HG03571 (cell line): ENCODE measurements at regions not wholly inside any gene's neighbourhood (a gene's known extent, or its start where the extent isn't known, plus 50 kb on each side); places are given as distances from the start of the nearest gene placed in this dataset.
A peak's percentile ranks its signal among the peaks of the same experiment; 100 is the strongest.
"Not testable (repeated sequence)": the region's sequence is repeated elsewhere in the genome, so short reads cannot be mapped to it uniquely, and the experiment has no call there.

ENCODE experiments used
- ATAC-seq: cut with Tn5 transposase; IDR thresholded peaks from one replicate; pipeline ENCODE4 v1.9.1; 2021; ENCODE audit not compliant: unreplicated experiment

DNA sequence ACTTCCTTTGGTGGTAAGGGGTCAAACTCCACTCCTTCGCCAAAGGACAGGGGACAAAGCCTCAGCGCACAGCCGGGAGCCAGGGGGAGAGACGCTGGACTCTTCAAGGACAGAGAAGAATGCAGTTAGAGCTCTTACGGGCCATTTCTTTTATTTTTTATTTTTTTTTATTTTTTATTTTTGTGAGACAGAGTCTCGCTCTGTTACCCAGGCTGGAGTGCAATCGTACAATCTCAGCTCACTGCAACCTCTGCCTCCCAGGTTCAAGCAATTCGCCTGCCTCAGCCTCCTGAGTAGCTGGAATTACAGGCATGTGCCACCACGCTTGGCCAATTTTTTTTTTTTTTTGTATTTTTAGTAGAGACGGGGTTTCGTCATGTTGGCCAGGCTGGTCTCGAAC, 93.2 kb upstream of the RPH3AL start, which contains the start of gene RFLNB:
TSS of gene RFLNB (minus strand) at position 101 of the 400 bp plus-strand sequence.
- ATAC-seq, result not testable (repeated sequence)

DNA sequence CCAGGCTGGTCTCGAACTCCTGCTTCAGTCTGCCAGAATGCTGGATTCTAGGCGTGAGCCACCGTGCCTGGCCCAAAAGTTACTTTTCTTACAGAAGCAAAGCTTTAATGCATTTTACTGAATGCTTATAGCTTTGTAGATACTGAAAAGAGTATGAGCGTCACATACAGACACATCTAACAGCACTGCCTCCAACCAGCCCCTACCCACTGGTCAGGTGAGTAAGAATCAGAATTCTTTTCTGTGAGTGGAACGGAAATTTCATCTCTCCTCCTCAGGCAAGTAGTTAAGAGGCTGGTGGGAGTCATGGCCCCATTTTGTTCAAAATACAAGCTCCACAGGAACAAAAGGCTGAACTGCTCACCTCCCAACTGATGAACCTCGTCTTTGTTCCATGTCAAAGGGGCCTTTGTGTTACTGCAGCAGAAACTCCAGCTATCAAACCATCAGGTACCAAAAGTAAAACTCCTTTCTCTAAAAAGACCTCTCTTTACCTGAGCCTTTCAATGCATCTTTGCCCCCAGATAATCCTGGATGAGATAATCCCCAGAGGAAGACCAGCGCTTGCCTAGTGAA, 92.4 kb upstream of the RPH3AL start:
- no peak for ATAC-seq

DNA sequence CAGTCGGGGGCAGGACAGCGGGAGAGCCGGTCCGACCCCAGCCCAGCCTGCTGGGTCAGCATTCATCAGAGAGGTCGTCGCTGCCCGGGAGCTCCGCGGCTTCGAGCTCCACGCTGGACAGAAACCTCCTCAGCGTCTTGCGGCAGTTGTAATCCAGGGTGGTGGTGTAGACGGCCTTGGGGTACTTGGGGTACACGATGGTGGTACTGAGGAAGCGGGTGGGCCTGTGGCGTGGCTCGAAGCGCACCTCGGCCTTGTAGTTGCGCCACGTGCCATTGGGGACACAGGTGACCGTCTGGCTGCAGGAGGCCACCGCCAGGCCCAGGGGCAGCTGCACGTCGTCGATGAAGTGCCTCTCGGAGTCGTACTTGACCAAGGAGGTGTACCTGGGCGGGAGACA, 90.5 kb upstream of the RPH3AL start:
- no peak for ATAC-seq

DNA sequence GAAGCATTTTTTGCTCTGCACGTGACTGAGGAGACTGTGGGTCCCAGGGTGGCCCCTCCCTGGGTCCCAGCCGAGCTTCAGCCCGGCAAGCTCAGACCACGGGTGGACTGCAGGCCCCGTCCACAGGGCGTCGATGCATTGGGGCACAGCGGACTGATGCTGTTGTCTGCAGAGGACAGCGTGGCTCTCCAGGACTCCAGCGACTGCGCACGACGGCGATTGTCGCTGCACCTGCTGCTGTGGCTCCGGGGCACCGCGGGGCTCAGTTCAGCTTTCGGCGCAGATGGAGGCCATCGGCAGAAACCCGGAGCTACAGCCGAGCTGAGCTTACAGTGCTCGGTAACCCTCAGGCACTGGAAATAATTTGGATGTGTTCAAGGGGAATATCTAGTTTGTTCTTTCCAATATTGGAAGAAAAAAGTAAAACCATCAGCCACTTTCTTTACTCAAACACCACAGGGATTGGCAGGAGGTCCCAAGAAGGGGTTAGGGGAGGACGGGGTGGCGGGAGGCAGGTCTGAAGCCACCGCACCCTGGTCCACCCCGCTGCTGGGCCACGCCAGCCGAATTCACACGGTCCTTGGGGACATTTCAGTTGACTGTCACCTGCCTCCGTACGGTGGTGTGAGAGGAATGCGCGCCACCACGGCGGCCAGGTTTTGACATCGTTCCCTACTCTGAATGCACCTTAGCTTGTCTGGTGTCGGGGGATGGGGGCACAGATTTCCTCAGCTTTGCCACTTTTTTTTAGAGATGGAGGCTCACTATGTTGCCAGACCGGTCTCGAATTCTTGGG, 88.7 kb upstream of the RPH3AL start:
- no peak for ATAC-seq

DNA sequence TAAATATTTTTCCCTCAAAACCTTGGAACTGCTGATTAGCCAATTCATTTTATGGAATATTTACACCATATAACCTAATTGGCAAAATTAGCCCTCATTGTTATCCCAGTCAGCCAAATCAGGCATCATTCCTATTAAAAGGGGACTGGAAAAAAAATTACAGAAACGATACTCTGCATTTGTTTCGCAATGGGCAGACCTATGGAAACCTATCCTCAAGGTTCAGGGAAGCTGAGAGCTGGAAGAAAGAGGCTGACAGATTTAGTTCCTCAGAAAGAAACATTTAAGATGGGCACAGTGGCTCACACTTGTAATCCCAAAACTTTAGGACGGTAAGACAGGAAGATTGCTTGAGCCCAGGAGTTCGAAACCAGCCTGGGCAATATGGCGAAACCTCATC, 85.6 kb upstream of the RPH3AL start:
- ATAC-seq, result no peak

DNA sequence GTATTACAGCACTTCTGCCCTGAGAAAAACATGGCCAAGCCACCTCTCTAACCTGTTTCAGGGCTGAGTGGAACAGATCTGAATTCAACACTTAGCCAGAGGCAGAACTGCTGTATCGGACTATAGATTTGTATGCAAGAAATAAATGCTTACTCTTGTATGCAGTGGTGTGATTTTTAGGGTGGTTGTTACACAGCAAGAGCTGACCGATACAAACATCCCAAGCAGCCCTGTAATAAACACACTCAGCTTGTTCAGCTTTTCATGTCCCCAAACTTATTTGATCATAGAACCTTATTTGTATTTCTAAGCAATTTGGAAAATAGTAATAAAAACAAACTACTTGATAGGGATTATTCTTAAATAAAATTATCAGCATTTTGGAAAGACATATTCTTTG, 84.9 kb upstream of the RPH3AL start:
- ATAC-seq, result no peak

DNA sequence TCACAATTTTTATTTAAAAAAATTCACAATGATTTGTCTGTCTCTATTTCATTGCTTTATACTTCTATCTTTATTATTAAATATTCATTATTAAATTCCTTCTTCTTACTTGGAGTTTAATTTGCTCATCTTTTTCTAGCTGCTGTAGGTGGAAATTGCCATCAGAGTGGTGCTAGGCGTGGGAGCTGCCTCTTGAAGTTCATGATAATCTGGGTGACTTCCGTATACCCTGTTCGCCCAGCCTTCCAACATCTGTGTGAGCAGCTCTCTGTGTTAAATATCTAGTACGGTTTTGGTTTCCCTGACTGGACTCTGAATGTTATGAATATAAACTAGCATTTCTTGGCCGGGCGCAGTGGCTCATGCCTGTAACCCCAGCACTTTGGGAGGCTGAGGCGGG, 84.0 kb upstream of the RPH3AL start:
- ATAC-seq, result no peak

DNA sequence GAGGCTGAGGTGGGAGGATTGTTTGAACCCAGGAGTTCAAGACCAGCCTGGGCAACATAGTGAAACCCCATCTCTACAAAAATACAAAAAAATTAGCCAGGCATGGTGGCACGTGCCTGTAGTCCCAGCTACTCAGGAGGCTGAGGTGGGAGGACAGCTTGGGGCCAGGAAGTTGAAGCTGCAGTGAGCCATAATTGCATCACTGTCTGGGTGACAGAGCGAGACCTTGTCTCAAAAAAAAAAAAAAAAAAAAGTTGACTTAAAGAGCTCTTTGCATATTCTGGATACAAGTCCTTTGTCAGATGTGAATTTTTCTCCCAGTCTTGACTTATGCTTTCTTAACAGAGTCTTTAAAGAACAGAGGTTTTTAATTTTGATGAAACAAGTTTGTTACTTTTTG, 79.9 kb upstream of the RPH3AL start:
- not testable (repeated sequence) for ATAC-seq

DNA sequence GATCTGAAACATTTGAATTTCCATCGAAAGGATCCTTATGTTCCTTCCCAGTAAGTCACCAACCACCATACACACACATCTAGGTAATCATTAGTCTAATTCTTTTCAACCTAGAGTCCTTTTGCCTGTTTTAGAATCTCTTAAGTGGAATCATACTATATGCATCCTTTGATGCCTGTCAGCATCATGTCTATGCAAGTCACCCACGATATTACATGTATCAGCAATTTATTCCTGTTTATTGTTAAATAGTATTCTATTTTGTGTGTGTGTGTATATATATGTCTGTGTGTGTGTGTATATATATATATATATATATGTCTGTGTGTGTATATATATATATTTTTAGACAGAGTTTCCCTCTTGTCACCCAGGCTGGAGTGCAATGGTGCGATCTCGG, 78.9 kb upstream of the RPH3AL start:
- no peak for ATAC-seq

DNA sequence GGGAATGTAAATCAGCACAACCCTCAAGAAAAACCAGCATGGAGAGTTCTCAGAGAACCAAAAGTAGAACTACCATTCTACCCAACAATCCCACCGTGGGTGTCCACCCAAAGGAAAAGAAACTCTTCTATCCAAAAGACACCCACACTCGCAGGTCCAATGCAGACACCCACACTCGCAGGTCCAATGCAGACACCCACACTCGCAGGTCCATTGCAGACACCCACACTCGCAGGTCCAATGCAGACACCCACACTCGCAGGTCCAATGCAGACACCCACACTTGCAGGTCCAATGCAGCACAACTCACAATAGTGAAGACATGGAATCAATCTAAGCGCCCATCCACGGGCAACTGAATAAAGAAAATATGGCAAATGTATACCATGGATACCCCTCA, 77.0 kb upstream of the RPH3AL start:
- ATAC-seq, result no peak

DNA sequence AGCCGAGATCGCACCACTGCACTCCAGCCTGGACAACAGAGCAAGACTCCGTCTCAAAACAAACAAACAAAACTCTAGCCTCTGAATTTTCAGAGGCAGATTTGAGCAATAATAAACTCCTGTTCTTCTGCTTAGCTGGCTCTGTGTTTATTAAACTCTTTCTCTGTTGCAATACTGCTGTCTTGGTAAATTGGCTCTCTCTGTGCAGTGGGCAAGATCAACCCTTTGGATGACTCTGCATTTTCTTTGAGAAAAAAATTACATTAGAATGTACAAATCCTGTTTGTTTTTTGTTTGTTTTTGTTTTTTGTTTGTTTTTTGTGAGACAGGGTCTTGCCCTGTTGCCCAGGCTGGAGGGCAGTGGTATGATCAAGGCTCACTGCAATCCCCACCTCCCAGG, 75.8 kb upstream of the RPH3AL start:
- no peak for ATAC-seq

DNA sequence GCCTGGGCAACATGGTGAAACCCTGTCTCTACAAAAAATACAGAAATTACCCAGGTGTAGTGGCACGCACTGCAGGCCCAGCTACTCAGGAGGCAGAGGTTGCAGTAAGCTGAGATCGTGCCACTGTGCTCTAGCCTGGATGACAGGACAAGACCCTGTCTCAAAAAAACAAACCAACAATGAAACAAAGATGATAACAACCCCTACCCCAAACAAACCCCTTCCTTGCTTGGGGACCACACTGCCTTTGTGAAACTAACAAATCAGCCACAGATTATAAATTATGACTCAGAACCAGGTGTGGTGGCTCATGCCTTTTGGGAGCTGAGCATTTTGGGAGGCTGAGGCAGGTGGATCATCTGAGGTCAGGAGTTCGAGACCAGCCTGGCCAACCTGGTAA, 75.3 kb upstream of the RPH3AL start:
- ATAC-seq, result no peak

DNA sequence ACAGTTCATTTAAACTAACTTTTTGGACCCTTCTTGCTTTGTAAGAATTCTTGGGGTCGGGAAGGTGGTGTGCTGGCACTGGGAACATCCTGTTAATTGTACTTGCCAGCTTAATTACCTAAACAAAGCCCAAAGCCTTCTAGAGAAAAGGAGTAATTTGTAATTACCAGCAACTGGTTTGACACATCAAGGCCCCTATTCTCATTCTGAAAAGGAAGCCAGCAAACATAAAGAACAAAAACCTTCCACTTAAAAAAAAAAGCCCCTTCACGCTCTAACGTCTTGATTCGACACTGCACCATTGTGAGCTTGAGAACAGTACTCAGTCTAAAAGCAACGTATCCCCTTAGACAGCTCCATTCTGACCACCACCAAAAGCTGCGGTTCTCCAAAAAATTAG, 74.7 kb upstream of the RPH3AL start:
- ATAC-seq, result no peak

DNA sequence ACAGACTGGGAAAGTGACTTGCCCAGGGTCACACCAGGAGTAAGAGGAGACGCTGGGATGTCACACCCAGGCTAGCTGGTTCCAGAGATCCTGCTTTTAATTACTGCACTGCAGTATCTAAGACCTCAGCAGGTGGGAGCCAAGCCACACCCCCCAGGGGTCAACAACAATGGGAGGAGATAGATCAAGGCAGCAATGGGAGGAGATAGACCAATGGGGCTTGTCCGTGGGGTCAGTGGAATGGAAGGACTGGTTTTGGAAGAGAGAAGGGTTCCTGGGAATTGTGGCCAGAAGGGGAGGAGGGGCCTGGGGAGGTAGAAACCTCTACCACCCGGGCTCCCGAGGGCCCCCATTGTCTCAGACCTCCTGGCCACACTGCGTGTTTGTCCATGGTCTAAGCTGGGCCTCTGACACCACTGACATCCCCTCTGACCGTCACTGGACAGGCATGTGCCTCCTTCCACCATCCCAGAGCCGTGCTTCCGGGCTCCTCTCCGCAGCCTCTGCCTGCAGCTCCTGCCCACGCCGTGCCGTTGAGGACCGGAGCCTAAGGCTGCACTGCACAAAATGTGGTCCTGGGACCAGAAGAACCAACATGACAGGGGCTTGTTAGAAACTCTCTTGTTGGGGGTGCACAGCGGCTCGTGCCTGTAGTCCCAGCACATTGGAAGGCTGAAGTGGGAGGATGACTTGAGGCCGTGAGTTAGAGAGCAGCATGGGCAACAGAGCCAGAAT, 69.8 kb upstream of the RPH3AL start:
- no peak for ATAC-seq

DNA sequence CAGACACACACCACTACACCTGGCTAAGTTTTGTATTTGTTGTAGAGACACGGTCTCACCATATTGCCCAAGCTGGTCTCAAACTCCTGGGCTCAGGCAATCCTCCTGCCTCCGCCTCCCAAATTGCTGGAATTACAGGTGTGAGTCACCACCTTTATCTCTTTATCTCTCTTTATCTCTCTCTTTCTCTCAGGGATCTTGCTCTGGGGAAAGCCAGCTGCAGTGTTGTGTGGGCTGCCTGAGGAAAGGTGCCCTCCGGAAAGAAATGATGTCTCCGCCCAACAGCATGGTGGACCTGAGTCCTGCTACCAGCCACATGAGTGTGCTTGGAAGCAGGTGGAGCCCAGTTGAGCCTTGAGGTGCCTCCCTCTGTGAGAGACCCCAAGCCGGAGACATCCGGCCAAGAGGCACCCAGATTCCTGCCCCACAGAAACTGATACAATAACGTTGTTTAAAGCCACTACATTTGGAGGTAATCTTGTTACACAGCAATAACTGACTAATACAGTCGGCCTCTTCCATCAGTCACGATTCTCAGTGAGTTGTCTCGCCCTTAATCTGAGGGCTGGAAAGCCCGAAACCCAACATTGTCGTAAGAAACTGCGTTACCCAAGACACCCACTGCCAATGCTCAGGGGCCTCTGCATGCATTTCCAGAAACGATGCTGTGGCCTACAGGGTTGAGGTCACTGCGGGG, 68.0 kb upstream of the RPH3AL start:
- ATAC-seq, result no peak

DNA sequence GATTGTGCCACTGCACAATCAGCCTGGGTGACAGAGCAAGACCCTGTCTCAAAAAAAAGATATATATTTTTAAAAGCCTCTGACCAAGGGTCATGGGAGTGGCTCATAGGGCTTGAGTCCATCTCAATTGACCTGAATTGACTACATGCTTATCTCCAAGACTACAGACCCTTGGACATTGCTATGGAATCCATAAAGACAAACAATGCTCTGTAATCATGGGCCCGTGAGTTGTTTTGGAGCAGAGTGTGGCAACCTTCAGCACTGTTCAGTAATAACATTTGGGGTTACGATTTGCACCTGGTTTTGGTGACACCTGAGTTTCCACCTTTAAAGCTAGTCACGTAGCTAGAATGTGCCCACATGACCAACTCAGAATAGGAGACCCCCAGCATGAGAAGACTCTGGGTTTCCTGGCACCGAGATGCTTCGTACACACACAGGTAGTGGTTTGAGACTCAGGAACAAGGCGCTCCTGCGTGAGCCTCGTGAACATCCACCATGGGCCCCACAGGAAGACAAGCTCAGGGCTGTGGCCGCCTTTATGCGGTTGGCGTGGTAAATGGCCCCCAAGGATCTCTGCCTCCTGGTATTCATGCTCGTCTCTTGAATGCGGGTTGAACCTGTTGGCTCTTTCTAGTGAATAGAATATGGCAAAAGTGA, 66.6 kb upstream of the RPH3AL start:
- ATAC-seq, result no peak

DNA sequence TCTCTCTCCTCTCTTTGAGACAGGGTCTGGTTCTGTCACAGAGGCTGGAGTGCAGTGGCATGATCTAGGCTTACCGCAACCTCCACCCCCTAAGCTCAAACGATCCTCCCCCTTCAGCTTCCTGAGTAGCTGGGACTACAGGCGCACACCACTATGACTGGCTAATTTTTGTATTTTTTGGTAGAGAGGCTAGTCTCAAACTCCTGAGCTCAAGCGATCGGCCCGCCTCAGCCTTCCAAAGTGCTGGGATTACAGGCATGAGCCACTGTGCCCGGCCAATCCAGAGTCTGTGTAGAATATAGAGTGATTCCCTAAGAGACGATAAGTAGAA, 65.8 kb upstream of the RPH3AL start:
- no peak for ATAC-seq

DNA sequence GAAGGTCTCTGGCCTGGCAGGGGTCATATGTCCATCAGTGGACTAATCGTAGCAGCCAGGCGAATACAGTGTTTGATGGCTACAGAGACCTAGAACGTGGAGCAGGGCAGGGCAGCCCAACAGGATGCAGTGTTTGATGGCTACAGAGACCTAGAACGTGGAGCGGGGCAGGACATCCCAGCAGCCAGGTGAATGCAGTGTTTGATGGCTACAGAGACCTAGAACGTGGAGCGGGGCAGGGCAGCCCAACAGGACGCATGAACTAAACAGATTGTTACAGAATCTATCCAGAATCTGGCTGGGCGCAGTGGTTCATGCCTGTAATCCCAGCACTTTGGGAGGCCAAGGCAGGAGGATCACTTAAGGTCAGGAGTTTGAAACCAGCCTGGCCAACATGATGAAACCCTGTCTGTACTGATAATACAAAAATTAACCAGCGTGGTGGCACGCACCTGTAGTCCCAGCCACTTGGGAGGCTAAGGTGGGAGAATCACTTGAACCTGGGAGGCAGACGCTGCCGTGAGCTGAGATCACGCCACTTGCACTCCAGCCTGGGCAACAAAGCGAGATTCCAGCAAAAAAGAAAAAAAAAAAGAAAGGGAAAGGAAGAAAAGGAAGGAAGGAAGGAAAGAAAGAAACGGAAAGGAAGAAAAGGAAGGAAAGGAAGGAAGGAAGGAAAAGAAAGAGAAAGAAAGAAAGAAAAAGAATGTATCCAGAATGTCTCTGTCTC, 65.2 kb upstream of the RPH3AL start:
- no peak for ATAC-seq

DNA sequence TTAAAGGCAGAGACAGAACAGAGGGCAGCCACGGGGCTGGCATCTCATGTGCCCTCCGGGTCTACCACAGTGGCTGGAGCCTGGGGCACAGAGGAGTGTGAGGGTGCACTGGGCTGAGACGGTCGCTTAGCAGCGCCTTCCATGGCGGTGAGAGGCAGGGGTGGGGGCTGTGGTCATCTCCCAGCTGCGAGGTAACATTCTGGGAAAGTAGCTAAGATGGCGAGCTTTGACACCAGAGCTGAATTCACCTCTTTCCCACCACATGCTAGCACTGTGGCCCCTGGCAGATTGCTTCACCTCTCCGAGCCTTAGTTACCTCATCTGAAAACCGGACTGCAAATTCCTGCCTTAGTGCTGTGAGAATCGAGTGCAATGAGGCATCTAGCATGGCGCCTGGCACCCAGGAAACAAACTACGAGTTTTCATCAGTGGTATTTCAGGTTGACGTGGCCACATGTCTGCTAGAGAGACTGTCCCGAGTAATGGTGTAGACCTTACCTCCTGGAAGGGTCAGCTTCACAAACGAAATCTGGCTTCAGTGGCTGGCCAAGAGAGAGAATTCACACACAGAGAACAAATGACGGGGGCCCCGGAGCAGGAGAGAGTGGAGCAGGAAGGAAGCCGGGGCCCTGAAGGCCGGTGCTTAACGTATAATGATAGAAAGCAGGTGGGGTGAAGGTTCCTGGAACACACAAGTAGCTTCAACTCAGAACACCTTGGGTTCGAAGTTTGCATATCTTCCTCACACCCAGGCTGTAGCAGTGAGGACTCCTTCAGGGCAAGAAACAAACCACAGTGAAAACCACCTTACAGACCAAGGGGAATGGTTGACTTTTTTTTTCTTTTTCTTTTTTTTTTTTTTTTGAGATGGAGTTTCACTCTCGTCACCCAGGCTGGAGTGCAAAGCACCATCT, 63.9 kb upstream of the RPH3AL start:
- ATAC-seq, result peak; percentile 55
